Endodermal cell (in vitro differentiated cells): ENCODE measurements at regions not wholly inside any gene's neighbourhood (a gene's known extent, or its start where the extent isn't known, plus 50 kb on each side); places are given as distances from the start of the nearest gene placed in this dataset.

Source experiments
- DNase-seq: peaks from one replicate; pipeline ENCODE4 v3.0.0-alpha.2; 2017
- H3K27ac ChIP-seq: 2 replicates; pipeline ENCODE4 v1.5.1; 2013; ENCODE audit warnings: mild to moderate bottlenecking, low read depth, low read length, moderate library complexity
- H3K27me3 ChIP-seq: 2 replicates; pipeline ENCODE4 v1.6.1; 2013; ENCODE audit warnings: mild to moderate bottlenecking, low read length, moderate library complexity; ENCODE audit not compliant: insufficient read depth, control insufficient read depth, poor library complexity, severe bottlenecking
- H3K36me3 ChIP-seq: 2 replicates; pipeline ENCODE4 v1.7.0; 2013; ENCODE audit warnings: mild to moderate bottlenecking, low read length, moderate library complexity; ENCODE audit not compliant: control insufficient read depth, insufficient read depth
- H3K4me1 ChIP-seq: one replicate; pipeline ENCODE4 v1.7.0; 2013; ENCODE audit warnings: low read length; ENCODE audit not compliant: control insufficient read depth, insufficient read depth
- H3K4me3 ChIP-seq: 2 replicates; pipeline ENCODE4 v1.5.1; 2013; ENCODE audit warnings: mild to moderate bottlenecking, low read length, moderate library complexity
- H3K9ac ChIP-seq: 2 replicates; pipeline ENCODE4 v1.6.1; 2013; ENCODE audit warnings: mild to moderate bottlenecking, low read length, moderate library complexity; ENCODE audit not compliant: poor library complexity, severe bottlenecking; ENCODE audit errors: extremely low read depth
- H3K9me3 ChIP-seq: 2 replicates; pipeline ENCODE4 v1.6.1; 2013; ENCODE audit warnings: mild to moderate bottlenecking, low read length, moderate library complexity; ENCODE audit not compliant: control insufficient read depth
- H3K27ac Mint-ChIP-seq: 2 replicates; pipeline ENCODE4 v1.8.0; 2020; ENCODE audit warnings: mixed read lengths
- H3K27me3 Mint-ChIP-seq: 2 replicates; pipeline ENCODE4 v1.8.0; 2021; ENCODE audit warnings: mild to moderate bottlenecking, mixed read lengths; ENCODE audit not compliant: insufficient read depth
- H3K36me3 Mint-ChIP-seq: 2 replicates; pipeline ENCODE4 v1.8.0; 2020; ENCODE audit warnings: low read depth, mixed read lengths
- H3K4me1 Mint-ChIP-seq: 2 replicates; pipeline ENCODE4 v1.8.0; 2020; ENCODE audit warnings: mixed read lengths
- H3K4me3 Mint-ChIP-seq: 2 replicates; pipeline ENCODE4 v1.8.0; 2020; ENCODE audit warnings: mild to moderate bottlenecking, moderate library complexity, mixed read lengths
- H3K9me3 Mint-ChIP-seq: 2 replicates; pipeline ENCODE4 v1.8.0; 2020; ENCODE audit warnings: mild to moderate bottlenecking, mixed read lengths
- CTCF ChIP-seq: fragments of 200-600 bp; sonication (generic); conservative IDR thresholded peaks from 2 replicates; pipeline ENCODE4 v1.5.0; 2021; ENCODE audit warnings: antibody characterized with exemption, mild to moderate bottlenecking
- WGBS, 2 experiments: methylation state at CpG; one replicate each; pipeline versions ENCODE4 v1.1.5 to v1.1.7; 2013; ENCODE audit warnings: missing lambda C conversion rate in 2 of 2, mixed read lengths in 1 of 2; ENCODE audit not compliant: insufficient coverage in 1 of 2, insufficient read length in 1 of 2; 5-methylcytosine and 5-hydroxymethylcytosine counted together

GRCh38 chr4:187422655-187423054, 572.9 kb upstream of the ZFP42 start:
- Mint-ChIP-seq H3K9me3 (peaks cover 20% of the 10 kb centered on the region), H3K27me3 (no peaks in the 10 kb centered on the region), H3K4me1 (no peaks in the 10 kb centered on the region), H3K4me3 (no peak overlapping the region), H3K36me3 (peaks cover 6% of the 10 kb centered on the region), H3K27ac (no peak overlapping the region)
- Histone ChIP-seq H3K36me3 (no peaks in the 10 kb centered on the region), H3K4me3 (no peak overlapping the region), H3K27ac (no peak overlapping the region), H3K27me3 (no peaks in the 10 kb centered on the region), H3K9me3 (no peaks in the 10 kb centered on the region), H3K9ac (no peak overlapping the region), H3K4me1 (no peaks in the 10 kb centered on the region)
- no peak for DNase-seq
- WGBS, 2 experiments, result 87 to 92% methylated on average over 2 to 3 of the region's 3 CpGs
- no peak for TF ChIP-seq CTCF

GRCh38 chr4:187424636-187425035, 570.9 kb upstream of the ZFP42 start:
- Histone ChIP-seq H3K27me3 (no peaks in the 10 kb centered on the region), H3K4me1 (no peaks in the 10 kb centered on the region), H3K4me3 (no peak overlapping the region), H3K9me3 (no peaks in the 10 kb centered on the region), H3K36me3 (no peaks in the 10 kb centered on the region), H3K27ac (no peak overlapping the region), H3K9ac (no peak overlapping the region)
- no peak for TF ChIP-seq CTCF
- Mint-ChIP-seq H3K4me1 (no peaks in the 10 kb centered on the region), H3K27ac (no peak overlapping the region), H3K4me3 (no peak overlapping the region), H3K36me3 (peaks cover 6% of the 10 kb centered on the region), H3K27me3 (no peaks in the 10 kb centered on the region), H3K9me3 (peaks cover 16% of the 10 kb centered on the region)
- no peak for DNase-seq
- 88% methylated on average over 1 of the region's 1 CpG; no CpG with 5 or more reads in 1 of the 2 experiments for WGBS, 2 experiments

GRCh38 chr4:187426511-187426910, 569.1 kb upstream of the ZFP42 start:
- H3K27me3 Mint-ChIP-seq, result no peaks in the 10 kb centered on the region
- no peak overlapping the region for H3K27ac ChIP-seq
- DNase-seq, result no peak
- TF ChIP-seq CTCF, result no peak
- peaks cover 4% of the 10 kb centered on the region for H3K9me3 Mint-ChIP-seq
- no peaks in the 10 kb centered on the region for H3K27me3 ChIP-seq
- H3K27ac Mint-ChIP-seq, result no peak overlapping the region
- no peaks in the 10 kb centered on the region for H3K36me3 ChIP-seq
- no peaks in the 10 kb centered on the region for H3K4me1 Mint-ChIP-seq
- WGBS, 2 experiments, result 65 to 75% methylated on average over 2 of the region's 2 CpGs
- no peak overlapping the region for H3K9ac ChIP-seq
- H3K4me1 ChIP-seq, result no peaks in the 10 kb centered on the region
- H3K9me3 ChIP-seq, result no peaks in the 10 kb centered on the region
- H3K4me3 ChIP-seq, result no peak overlapping the region
- H3K36me3 Mint-ChIP-seq, result no peaks in the 10 kb centered on the region
- H3K4me3 Mint-ChIP-seq, result no peak overlapping the region
